ENCODE measurements at regions not wholly inside any gene's neighbourhood (a gene's known extent, or its start where the extent isn't known, plus 50 kb on each side); places are given as distances from the start of the nearest gene placed in this dataset.

DNA sequence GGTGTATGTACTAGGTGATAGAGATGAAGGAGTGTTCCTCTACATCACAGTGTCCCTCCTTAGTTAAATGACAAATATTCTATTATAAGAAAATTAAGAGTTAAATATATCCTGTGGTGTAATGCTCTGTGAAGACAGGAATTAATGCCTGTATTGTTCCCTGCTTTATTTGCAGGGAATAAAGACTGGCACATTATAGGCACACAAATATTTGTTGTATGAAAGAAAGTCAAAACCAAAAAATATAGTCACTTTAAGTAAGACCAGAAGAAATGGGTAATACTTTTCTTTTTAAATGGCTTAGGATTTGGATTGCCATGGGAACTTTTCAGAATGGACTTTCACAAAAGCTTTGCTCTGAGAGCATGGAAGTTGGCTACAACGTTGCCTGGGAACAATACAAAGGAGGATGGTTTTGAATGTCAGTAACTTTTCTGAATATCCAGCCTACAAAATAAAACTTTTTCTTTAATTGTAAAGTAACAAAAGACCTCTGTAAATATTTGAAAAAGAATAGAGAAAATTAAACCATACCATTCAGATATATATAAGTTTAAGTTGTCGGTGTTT, 158.0 kb upstream of the P2RY1 start:
- no peak for ATAC-seq
- FAIRE-seq, result no peak
- DNase-seq (ENCODE audit: low read depth in 1 of 2, low spot score in 1 of 2), result no peak
- TF ChIP-seq KDM5A (IDR thresholded peaks at IDR 0.05), result no peak
- TF ChIP-seq CEBPB (IDR thresholded peaks at IDR 0.05), result no peak
- no peak for TF ChIP-seq HOXB13 (CRISPR knock-in tag; IDR thresholded peaks at IDR 0.05; ENCODE audit: low read depth)
- TF ChIP-seq SREBF2 (IDR thresholded peaks at IDR 0.05), result no peak
- TF ChIP-seq HES2 (IDR thresholded peaks at IDR 0.05), result no peak
- no peak for TF ChIP-seq PHF8 (IDR thresholded peaks at IDR 0.05; ENCODE audit: borderline replicate concordance, low read depth)
- no peak for TF ChIP-seq SMC3 (IDR thresholded peaks at IDR 0.05)
- TF ChIP-seq RAD21 (conservative IDR thresholded peaks at IDR 0.05 in 1 of 2, IDR thresholded peaks at IDR 0.05 in 1 of 2), result no peak
- no peak for TF ChIP-seq CHD2 (IDR thresholded peaks at IDR 0.05; ENCODE audit: low read length, partially characterized antibody)
- no peak for TF ChIP-seq HDAC2 (IDR thresholded peaks at IDR 0.05)
- H3K27ac ChIP-seq, result no peak overlapping the region
- no peaks in the 10 kb centered on the region for H3K4me1 ChIP-seq
- 4% methylated on average over 2 of the region's 2 CpGs for WGBS (ENCODE audit: missing lambda C conversion rate)
- ChIA-PET CTCF (no interaction called here), POLR2A (no interaction called here)
- H3K4me3 ChIP-seq, result no peak overlapping the region
- no peak overlapping the region for H3K4me2 ChIP-seq
- no peaks in the 10 kb centered on the region for H3K9me3 ChIP-seq

- Histone ChIP-seq H3K4me1 (no peaks in the 10 kb centered on the region), H3K4me2 (no peak overlapping the region), H3K4me3 (no peak overlapping the region), H3K9me3 (no peaks in the 10 kb centered on the region), H3K27ac (no peak overlapping the region)
- DNase-seq (ENCODE audit: low read depth in 1 of 2, low spot score in 1 of 2) (no peak), FAIRE-seq (no peak), ATAC-seq (no peak)
- POLR2A ChIA-PET, result no interaction called here
- CTCF ChIA-PET, result no interaction called here
- TF ChIP-seq ATOH8 (CRISPR knock-in tag; IDR thresholded peaks at IDR 0.05; ENCODE audit: low read depth) (no peak), EHMT2 (IDR thresholded peaks at IDR 0.05; ENCODE audit: low read depth) (no peak), HOXB5 (CRISPR knock-in tag; IDR thresholded peaks at IDR 0.05) (no peak), MAFK (IDR thresholded peaks at IDR 0.05; ENCODE audit: partially characterized antibody) (no peak)
- 3% methylated on average over 2 of the region's 2 CpGs for WGBS (ENCODE audit: missing lambda C conversion rate)
Measured at GRCh38 chr3:152677491-152677890, 157.4 kb upstream of the P2RY1 start.

GRCh38 chr3:152682477-152682876, 152.5 kb upstream of the P2RY1 start:
- Histone ChIP-seq H3K4me1 (no peaks in the 10 kb centered on the region), H3K9me3 (no peaks in the 10 kb centered on the region), H3K27ac (no peak overlapping the region), H3K4me3 (no peak overlapping the region), H3K4me2 (no peak overlapping the region)
- DNase-seq (ENCODE audit: low read depth in 1 of 2, low spot score in 1 of 2) (no peak), ATAC-seq (no peak), FAIRE-seq (no peak)
- ChIA-PET POLR2A (no interaction called here), CTCF (no interaction called here)
- TF ChIP-seq MAFK (IDR thresholded peaks at IDR 0.05; ENCODE audit: partially characterized antibody) (peak; percentile 79), CEBPB (IDR thresholded peaks at IDR 0.05) (no peak)

GRCh38 chr3:152683521-152683999, 151.4 kb upstream of the P2RY1 start:
- Histone ChIP-seq H3K4me3 (no peak overlapping the region), H3K4me1 (no peaks in the 10 kb centered on the region), H3K9me3 (no peaks in the 10 kb centered on the region), H3K4me2 (no peak overlapping the region), H3K27ac (no peak overlapping the region)
- DNase-seq (ENCODE audit: low read depth in 1 of 2, low spot score in 1 of 2) (no peak), ATAC-seq (no peak), FAIRE-seq (no peak)
- WGBS (ENCODE audit: missing lambda C conversion rate), result 67% methylated on average over 7 of the region's 9 CpGs
- no peak for TF ChIP-seq FOSB (CRISPR knock-in tag; IDR thresholded peaks at IDR 0.05)
- POLR2A ChIA-PET, result no interaction called here
- CTCF ChIA-PET, result interaction anchor here (1.2 kb wide), 1 partner anchor 16 kb away, joined by 4 read pairs; no protein-coding TSS in a partner anchor

DNA sequence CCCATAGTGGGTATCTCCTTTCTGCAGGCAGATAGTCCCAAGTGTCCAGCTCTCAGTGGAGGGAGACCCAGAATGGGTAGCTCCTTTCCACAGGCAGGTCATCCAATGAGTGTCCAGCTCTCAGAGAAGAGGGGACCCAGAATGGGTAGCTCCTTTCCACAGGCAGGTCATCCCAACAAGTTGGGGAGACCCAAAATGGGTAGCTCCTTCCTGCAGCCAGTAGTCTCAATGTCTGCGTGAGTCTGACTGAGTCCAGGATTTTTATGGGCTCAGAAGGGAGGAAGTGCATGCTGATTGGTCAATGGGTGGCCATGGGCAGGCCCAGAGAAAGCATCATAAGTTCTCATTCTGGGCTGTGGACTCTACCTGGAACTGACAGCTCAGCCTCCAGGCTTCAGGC, 150.7 kb upstream of the P2RY1 start:
- no peak overlapping the region for H3K4me3 ChIP-seq
- WGBS (ENCODE audit: missing lambda C conversion rate), result 50% methylated on average over 1 of the region's 1 CpG
- H3K4me1 ChIP-seq, result no peaks in the 10 kb centered on the region
- ATAC-seq, result no peak
- POLR2A ChIA-PET, result no interaction called here
- no peak overlapping the region for H3K27ac ChIP-seq
- CTCF ChIA-PET, result interaction anchor here (1.2 kb wide), 1 partner anchor 15 kb away, joined by 4 read pairs; no protein-coding TSS in a partner anchor
- no peak for DNase-seq (ENCODE audit: low read depth in 1 of 2, low spot score in 1 of 2)
- no peak overlapping the region for H3K4me2 ChIP-seq
- FAIRE-seq, result no peak
- no peaks in the 10 kb centered on the region for H3K9me3 ChIP-seq
- TF ChIP-seq HMGXB4 (CRISPR knock-in tag; IDR thresholded peaks at IDR 0.05; ENCODE audit: borderline replicate concordance) (no peak), RAD21 (conservative IDR thresholded peaks at IDR 0.05 in 1 of 2, IDR thresholded peaks at IDR 0.05 in 1 of 2) (no peak), ESRRA (IDR thresholded peaks at IDR 0.05; ENCODE audit: borderline replicate concordance, low read length) (no peak), MYC (IDR thresholded peaks at IDR 0.05; ENCODE audit: borderline replicate concordance, low read length) (no peak), CEBPB (IDR thresholded peaks at IDR 0.05) (no peak), PHF8 (IDR thresholded peaks at IDR 0.05; ENCODE audit: borderline replicate concordance, low read depth) (no peak), HEYL (CRISPR knock-in tag; IDR thresholded peaks at IDR 0.05) (no peak), RFX5 (IDR thresholded peaks at IDR 0.05) (no peak), EP300 (IDR thresholded peaks at IDR 0.05) (no peak), FOSB (CRISPR knock-in tag; IDR thresholded peaks at IDR 0.05) (no peak), SREBF2 (IDR thresholded peaks at IDR 0.05) (no peak), CBX2 (IDR thresholded peaks at IDR 0.05; ENCODE audit: borderline replicate concordance, low read depth) (no peak), FOXS1 (CRISPR knock-in tag; IDR thresholded peaks at IDR 0.05) (no peak)
- TF ChIP-seq, protein P1, sequence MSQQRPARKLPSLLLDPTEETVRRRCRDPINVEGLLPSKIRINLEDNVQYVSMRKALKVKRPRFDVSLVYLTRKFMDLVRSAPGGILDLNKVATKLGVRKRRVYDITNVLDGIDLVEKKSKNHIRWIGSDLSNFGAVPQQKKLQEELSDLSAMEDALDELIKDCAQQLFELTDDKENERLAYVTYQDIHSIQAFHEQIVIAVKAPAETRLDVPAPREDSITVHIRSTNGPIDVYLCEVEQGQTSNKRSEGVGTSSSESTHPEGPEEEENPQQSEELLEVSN (IDR thresholded peaks at IDR 0.05; ENCODE audit: borderline replicate concordance, low read depth), result no peak

Data from A549 (cell line).